DND-41 (cell line): ENCODE measurements at regions not wholly inside any gene's neighbourhood (a gene's known extent, or its start where the extent isn't known, plus 50 kb on each side); places are given as distances from the start of the nearest gene placed in this dataset.

Experiments used
- CTCF ChIP-seq: IDR thresholded peaks from 2 replicates; pipeline ENCODE4 v1.5.1; 2012; ENCODE audit warnings: borderline replicate concordance, low read length, moderate library complexity, mild to moderate bottlenecking; ENCODE audit not compliant: poor library complexity, severe bottlenecking; ENCODE audit errors: extremely low read depth
- EZH2 ChIP-seq: IDR thresholded peaks from 3 replicates; pipeline ENCODE4 v1.6.1; 2012; ENCODE audit warnings: borderline replicate concordance, low read depth, mild to moderate bottlenecking, moderate library complexity, low read length, inconsistent platforms; ENCODE audit not compliant: severe bottlenecking

GRCh38 chr1:217186664-217187063 lies 444.2 kb downstream of the GPATCH2 start:
- TF ChIP-seq CTCF (no peak), EZH2 (no peak)
